HepG2 (cell line): ENCODE measurements at regions not wholly inside any gene's neighbourhood (a gene's known extent, or its start where the extent isn't known, plus 50 kb on each side); places are given as distances from the start of the nearest gene placed in this dataset.

Source experiments
- ASH2L ChIP-seq: fragments of 300-600, 200-600 bp; sonication (generic); IDR thresholded peaks from 2 replicates; pipeline ENCODE4 v1.7.0; 2017; ENCODE audit warnings: low read depth, mild to moderate bottlenecking, moderate library complexity, mixed read lengths, low read length; ENCODE audit not compliant: insufficient read length
- ATF2 ChIP-seq: sonication (generic); formaldehyde crosslinking; IDR thresholded peaks from 2 replicates; pipeline ENCODE4 v1.4.0; 2020; ENCODE audit warnings: missing genetic modification reagents
- BHLHE40 ChIP-seq: IDR thresholded peaks from 2 replicates; pipeline ENCODE4 v1.6.1; 2011; ENCODE audit warnings: low read length, improper control_type of control experiment
- ETS1 ChIP-seq: sonication (generic); formaldehyde crosslinking; IDR thresholded peaks from 2 replicates; pipeline ENCODE4 v1.4.0; 2020; ENCODE audit warnings: missing genetic modification reagents
- GTF2F1 ChIP-seq: fragments of 150-350 bp; IDR thresholded peaks from 2 replicates; pipeline ENCODE4 v1.6.1; 2014; ENCODE audit warnings: low read length
- HIVEP1 ChIP-seq: sonication (generic); formaldehyde crosslinking; IDR thresholded peaks from 2 replicates; pipeline ENCODE4 v1.4.0; 2020; ENCODE audit warnings: mild to moderate bottlenecking, missing genetic modification reagents
- HOXA3 ChIP-seq: sonication (generic); formaldehyde crosslinking; IDR thresholded peaks from 2 replicates; pipeline ENCODE4 v1.5.0; 2020; ENCODE audit warnings: missing genetic modification reagents
- HOXA7 ChIP-seq: sonication (generic); formaldehyde crosslinking; IDR thresholded peaks from 2 replicates; pipeline ENCODE4 v1.8.1; 2022; ENCODE audit warnings: mild to moderate bottlenecking, missing genetic modification reagents, moderate library complexity
- ISL2 ChIP-seq: sonication (generic); formaldehyde crosslinking; IDR thresholded peaks from 2 replicates; pipeline ENCODE4 v1.5.0; 2020; ENCODE audit warnings: missing genetic modification reagents
- JUND ChIP-seq: sonication (generic); formaldehyde crosslinking; IDR thresholded peaks from 2 replicates; pipeline ENCODE4 v1.8.0; 2022; ENCODE audit warnings: mild to moderate bottlenecking, missing genetic modification reagents
- MEIS1 ChIP-seq: sonication (generic); formaldehyde crosslinking; IDR thresholded peaks from 2 replicates; pipeline ENCODE4 v1.9.0; 2021; ENCODE audit warnings: mild to moderate bottlenecking, missing genetic modification reagents, moderate library complexity, borderline replicate concordance
- MEIS2 ChIP-seq: sonication (generic); formaldehyde crosslinking; IDR thresholded peaks from 2 replicates; pipeline ENCODE4 v1.9.0; 2021; ENCODE audit warnings: mild to moderate bottlenecking, missing genetic modification reagents
- NBN ChIP-seq: fragments of 450-650 bp; conservative IDR thresholded peaks from 2 replicates; pipeline ENCODE4 v1.6.1; 2017
- TMF1 ChIP-seq: sonication (generic); formaldehyde crosslinking; IDR thresholded peaks from 2 replicates; pipeline ENCODE4 v1.8.1; 2022; ENCODE audit warnings: low read depth, missing genetic modification reagents
- ZFAT ChIP-seq: sonication (generic); formaldehyde crosslinking; conservative IDR thresholded peaks from 2 replicates; pipeline ENCODE4 v1.8.1; 2023; ENCODE audit warnings: missing genetic modification reagents, inconsistent platforms
- ZNF225 ChIP-seq: sonication (generic); formaldehyde crosslinking; IDR thresholded peaks from 2 replicates; pipeline ENCODE4 v1.4.0; 2020; ENCODE audit warnings: mild to moderate bottlenecking, missing genetic modification reagents
- ZNF282 ChIP-seq: fragments of 450-650 bp; IDR thresholded peaks from 2 replicates; pipeline ENCODE4 v1.6.1; 2018; ENCODE audit not compliant: partially characterized antibody
- ZNF550 ChIP-seq: sonication (generic); formaldehyde crosslinking; IDR thresholded peaks from 2 replicates; pipeline ENCODE4 v1.4.0; 2020; ENCODE audit warnings: mild to moderate bottlenecking, missing genetic modification reagents, borderline replicate concordance
- ZNF577 ChIP-seq: sonication (generic); formaldehyde crosslinking; IDR thresholded peaks from 2 replicates; pipeline ENCODE4 v1.4.0; 2020; ENCODE audit warnings: mild to moderate bottlenecking, low read depth, missing genetic modification reagents, borderline replicate concordance
- ZNF614 ChIP-seq: IDR thresholded peaks from 2 replicates; pipeline ENCODE4 v1.6.1; 2018; ENCODE audit warnings: missing biosample characterization, missing genetic modification reagents, inconsistent platforms, borderline replicate concordance
- ZNF775 ChIP-seq: sonication (generic); formaldehyde crosslinking; IDR thresholded peaks from 2 replicates; pipeline ENCODE4 v1.4.0; 2020; ENCODE audit warnings: missing genetic modification reagents, mild to moderate bottlenecking, moderate library complexity, borderline replicate concordance
- TF ChIP-seq, protein P1 (sequence below): sonication (generic); formaldehyde crosslinking; IDR thresholded peaks from 2 replicates; pipeline ENCODE4 v1.4.0; 2020; ENCODE audit warnings: mild to moderate bottlenecking, missing genetic modification reagents
- TF ChIP-seq, protein P2 (sequence below): IDR thresholded peaks from 2 replicates; pipeline ENCODE4 v1.6.1; 2016; ENCODE audit warnings: control low read depth
- TF ChIP-seq, protein P3 (sequence below): sonication (generic); formaldehyde crosslinking; IDR thresholded peaks from 2 replicates; pipeline ENCODE4 v1.4.0; 2020; ENCODE audit warnings: missing genetic modification reagents, mild to moderate bottlenecking, borderline replicate concordance

- TF ChIP-seq, protein P1, sequence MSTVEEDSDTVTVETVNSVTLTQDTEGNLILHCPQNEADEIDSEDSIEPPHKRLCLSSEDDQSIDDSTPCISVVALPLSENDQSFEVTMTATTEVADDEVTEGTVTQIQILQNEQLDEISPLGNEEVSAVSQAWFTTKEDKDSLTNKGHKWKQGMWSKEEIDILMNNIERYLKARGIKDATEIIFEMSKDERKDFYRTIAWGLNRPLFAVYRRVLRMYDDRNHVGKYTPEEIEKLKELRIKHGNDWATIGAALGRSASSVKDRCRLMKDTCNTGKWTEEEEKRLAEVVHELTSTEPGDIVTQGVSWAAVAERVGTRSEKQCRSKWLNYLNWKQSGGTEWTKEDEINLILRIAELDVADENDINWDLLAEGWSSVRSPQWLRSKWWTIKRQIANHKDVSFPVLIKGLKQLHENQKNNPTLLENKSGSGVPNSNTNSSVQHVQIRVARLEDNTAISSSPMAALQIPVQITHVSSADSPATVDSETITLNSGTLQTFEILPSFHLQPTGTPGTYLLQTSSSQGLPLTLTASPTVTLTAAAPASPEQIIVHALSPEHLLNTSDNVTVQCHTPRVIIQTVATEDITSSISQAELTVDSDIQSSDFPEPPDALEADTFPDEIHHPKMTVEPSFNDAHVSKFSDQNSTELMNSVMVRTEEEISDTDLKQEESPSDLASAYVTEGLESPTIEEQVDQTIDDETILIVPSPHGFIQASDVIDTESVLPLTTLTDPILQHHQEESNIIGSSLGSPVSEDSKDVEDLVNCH (CRISPR knock-in tag): no peak
- TF ChIP-seq ETS1 (CRISPR knock-in tag): no peak
- TF ChIP-seq ZNF225 (CRISPR knock-in tag): no peak
- no peak for TF ChIP-seq HOXA3 (CRISPR knock-in tag)
- TF ChIP-seq HOXA7: no peak
- TF ChIP-seq MEIS2: no peak
- TF ChIP-seq ZNF282: no peak
- peak; percentile 32 for TF ChIP-seq ASH2L
- no peak for TF ChIP-seq ZNF550 (CRISPR knock-in tag)
- TF ChIP-seq, protein P2, sequence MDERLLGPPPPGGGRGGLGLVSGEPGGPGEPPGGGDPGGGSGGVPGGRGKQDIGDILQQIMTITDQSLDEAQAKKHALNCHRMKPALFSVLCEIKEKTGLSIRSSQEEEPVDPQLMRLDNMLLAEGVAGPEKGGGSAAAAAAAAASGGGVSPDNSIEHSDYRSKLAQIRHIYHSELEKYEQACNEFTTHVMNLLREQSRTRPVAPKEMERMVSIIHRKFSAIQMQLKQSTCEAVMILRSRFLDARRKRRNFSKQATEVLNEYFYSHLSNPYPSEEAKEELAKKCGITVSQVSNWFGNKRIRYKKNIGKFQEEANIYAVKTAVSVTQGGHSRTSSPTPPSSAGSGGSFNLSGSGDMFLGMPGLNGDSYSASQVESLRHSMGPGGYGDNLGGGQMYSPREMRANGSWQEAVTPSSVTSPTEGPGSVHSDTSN (CRISPR knock-in tag): no peak
- TF ChIP-seq JUND (CRISPR knock-in tag): no peak
- TF ChIP-seq ZNF614 (CRISPR knock-in tag): peak; percentile 52; the same call in 1 of the 2 replicates
- no peak for TF ChIP-seq ISL2
- no peak for TF ChIP-seq NBN
- no peak for TF ChIP-seq ZNF577 (CRISPR knock-in tag)
- TF ChIP-seq, protein P3, sequence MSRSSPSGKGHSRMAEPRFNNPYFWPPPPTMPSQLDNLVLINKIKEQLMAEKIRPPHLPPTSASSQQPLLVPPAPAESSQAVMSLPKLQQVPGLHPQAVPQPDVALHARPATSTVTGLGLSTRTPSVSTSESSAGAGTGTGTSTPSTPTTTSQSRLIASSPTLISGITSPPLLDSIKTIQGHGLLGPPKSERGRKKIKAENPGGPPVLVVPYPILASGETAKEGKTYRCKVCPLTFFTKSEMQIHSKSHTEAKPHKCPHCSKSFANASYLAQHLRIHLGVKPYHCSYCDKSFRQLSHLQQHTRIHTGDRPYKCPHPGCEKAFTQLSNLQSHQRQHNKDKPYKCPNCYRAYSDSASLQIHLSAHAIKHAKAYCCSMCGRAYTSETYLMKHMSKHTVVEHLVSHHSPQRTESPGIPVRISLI (CRISPR knock-in tag): no peak
- TF ChIP-seq GTF2F1: no peak
- TF ChIP-seq TMF1 (CRISPR knock-in tag): no peak
- no peak for TF ChIP-seq ZFAT
- TF ChIP-seq HIVEP1 (CRISPR knock-in tag): no peak
- no peak for TF ChIP-seq ATF2 (CRISPR knock-in tag)
- no peak for TF ChIP-seq ZNF775 (CRISPR knock-in tag)
- no peak for TF ChIP-seq BHLHE40
- no peak for TF ChIP-seq MEIS1 (CRISPR knock-in tag)
Measured at GRCh38 chr2:64404002-64404731, 49.8 kb upstream of the LGALSL start (continued).
